ENCODE measurements at regions not wholly inside any gene's neighbourhood (a gene's known extent, or its start where the extent isn't known, plus 50 kb on each side); places are given as distances from the start of the nearest gene placed in this dataset.

GRCh38 chr11:122578171-122578825 is 77.2 kb upstream of the UBASH3B start:
- no peaks in the 10 kb centered on the region for H3K9me3 ChIP-seq (ENCODE audit: control insufficient read depth, low read depth, low read length)
- H3K9me1 ChIP-seq (ENCODE audit: control insufficient read depth, extremely low read depth, insufficient read depth, low read length), result no peaks in the 10 kb centered on the region
- no peaks in the 10 kb centered on the region for H3K36me3 ChIP-seq (ENCODE audit: control insufficient read depth in 2 of 2, extremely low read depth in 1 of 2, insufficient read depth in 2 of 2, low read length in 2 of 2)
- H3K27me3 ChIP-seq (ENCODE audit: control insufficient read depth, extremely low read depth, insufficient read depth, low read length), result no peaks in the 10 kb centered on the region
- H3K4me1 ChIP-seq (ENCODE audit: control insufficient read depth, extremely low read depth, insufficient read depth, low read length), result peaks cover 13% of the 10 kb centered on the region
- H3K27ac ChIP-seq (ENCODE audit: control insufficient read depth, insufficient read depth, low read length), result no peak overlapping the region
- no peak overlapping the region for H3K9ac ChIP-seq (ENCODE audit: control insufficient read depth, extremely low read depth, insufficient read depth, low read length)
- no peak overlapping the region for H3K4me3 ChIP-seq (ENCODE audit: control insufficient read depth in 2 of 3, extremely low read depth in 1 of 3, insufficient read depth in 2 of 3, low read depth in 1 of 3, low read length in 3 of 3)
- no peak overlapping the region for H2AFZ ChIP-seq (ENCODE audit: control insufficient read depth, low read length)
- H4K20me1 ChIP-seq (ENCODE audit: control insufficient read depth, extremely low read depth, insufficient read depth, low read length), result no peaks in the 10 kb centered on the region
- TF ChIP-seq CTCF (optimal IDR thresholded peaks at IDR 0.05 in 1 of 3, IDR thresholded peaks at IDR 0.05 in 1 of 3, conservative IDR thresholded peaks at IDR 0.05 in 1 of 3; ENCODE audit: extremely low read depth in 1 of 3, insufficient read depth in 2 of 3, low read length in 3 of 3) (peak in 2 of 3 experiments; percentile 3 to 14), EZH2 (IDR thresholded peaks at IDR 0.05; ENCODE audit: low read length) (no peak)
- no peak overlapping the region for H3K4me2 ChIP-seq (ENCODE audit: control insufficient read depth, extremely low read depth, insufficient read depth, low read depth, low read length)
- FAIRE-seq (no peak), DNase-seq (ENCODE audit: low read depth, low spot score) (no peak)
- dilution Hi-C loops (cut with MboI; ENCODE audit: extremely low pct_ligation_motif_present, low sequenced_read_pairs), result no loop called here
- no peaks in the 10 kb centered on the region for H3K79me2 ChIP-seq (ENCODE audit: control insufficient read depth, insufficient read depth, low read length)

GRCh38 chr11:122572592-122572991 is 82.9 kb upstream of the UBASH3B start:
- Histone ChIP-seq H3K4me1 (ENCODE audit: control insufficient read depth, extremely low read depth, insufficient read depth, low read length) (no peaks in the 10 kb centered on the region), H3K9ac (ENCODE audit: control insufficient read depth, extremely low read depth, insufficient read depth, low read length) (no peak overlapping the region), H3K9me1 (ENCODE audit: control insufficient read depth, extremely low read depth, insufficient read depth, low read length) (no peaks in the 10 kb centered on the region), H3K4me2 (ENCODE audit: control insufficient read depth, extremely low read depth, insufficient read depth, low read depth, low read length) (no peak overlapping the region), H3K79me2 (ENCODE audit: control insufficient read depth, insufficient read depth, low read length) (no peaks in the 10 kb centered on the region), H4K20me1 (ENCODE audit: control insufficient read depth, extremely low read depth, insufficient read depth, low read length) (no peaks in the 10 kb centered on the region), H3K4me3 (ENCODE audit: control insufficient read depth in 2 of 3, extremely low read depth in 1 of 3, insufficient read depth in 2 of 3, low read depth in 1 of 3, low read length in 3 of 3) (no peak overlapping the region), H3K27me3 (ENCODE audit: control insufficient read depth, extremely low read depth, insufficient read depth, low read length) (no peaks in the 10 kb centered on the region), H3K9me3 (ENCODE audit: control insufficient read depth, low read depth, low read length) (no peaks in the 10 kb centered on the region), H2AFZ (ENCODE audit: control insufficient read depth, low read length) (no peak overlapping the region), H3K27ac (ENCODE audit: control insufficient read depth, insufficient read depth, low read length) (no peak overlapping the region), H3K36me3 (ENCODE audit: control insufficient read depth in 2 of 2, extremely low read depth in 1 of 2, insufficient read depth in 2 of 2, low read length in 2 of 2) (no peaks in the 10 kb centered on the region)
- FAIRE-seq, result no peak
- DNase-seq (ENCODE audit: low read depth, low spot score), result no peak
- no peak for TF ChIP-seq EZH2 (IDR thresholded peaks at IDR 0.05; ENCODE audit: low read length)
- TF ChIP-seq CTCF (optimal IDR thresholded peaks at IDR 0.05 in 1 of 3, IDR thresholded peaks at IDR 0.05 in 1 of 3, conservative IDR thresholded peaks at IDR 0.05 in 1 of 3; ENCODE audit: extremely low read depth in 1 of 3, insufficient read depth in 2 of 3, low read length in 3 of 3), result no peak
- dilution Hi-C loops (cut with MboI; ENCODE audit: extremely low pct_ligation_motif_present, low sequenced_read_pairs), result no loop called here
